ENCODE measurements at regions not wholly inside any gene's neighbourhood (a gene's known extent, or its start where the extent isn't known, plus 50 kb on each side); places are given as distances from the start of the nearest gene placed in this dataset.

DNA sequence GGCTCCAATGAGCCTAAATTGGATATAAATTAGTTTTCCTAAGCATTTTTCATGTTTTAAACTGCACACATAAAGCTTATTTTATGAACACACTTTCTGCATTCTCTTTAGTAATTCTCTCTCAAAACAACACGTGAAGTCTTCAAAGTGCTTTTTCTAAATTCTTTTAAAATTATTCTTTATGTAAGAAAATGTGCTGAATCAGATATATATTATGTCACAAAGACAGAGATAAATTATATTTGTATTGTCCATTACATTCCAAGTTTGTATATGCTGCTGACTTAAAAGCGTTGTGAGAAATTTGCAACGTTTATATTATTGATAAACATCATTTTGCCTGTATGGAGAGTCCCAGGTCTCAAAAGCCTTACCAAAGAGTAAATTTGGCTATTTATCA lies 465.2 kb downstream of the BCAT1 start:
- no peak overlapping the region for H3K4me3 ChIP-seq
- DNase-seq (no peak), ATAC-seq (no peak), FAIRE-seq (no peak)
- no peaks in the 10 kb centered on the region for H3K9me3 ChIP-seq
- no peaks in the 10 kb centered on the region for H3K36me3 ChIP-seq
- TF ChIP-seq, protein P1, sequence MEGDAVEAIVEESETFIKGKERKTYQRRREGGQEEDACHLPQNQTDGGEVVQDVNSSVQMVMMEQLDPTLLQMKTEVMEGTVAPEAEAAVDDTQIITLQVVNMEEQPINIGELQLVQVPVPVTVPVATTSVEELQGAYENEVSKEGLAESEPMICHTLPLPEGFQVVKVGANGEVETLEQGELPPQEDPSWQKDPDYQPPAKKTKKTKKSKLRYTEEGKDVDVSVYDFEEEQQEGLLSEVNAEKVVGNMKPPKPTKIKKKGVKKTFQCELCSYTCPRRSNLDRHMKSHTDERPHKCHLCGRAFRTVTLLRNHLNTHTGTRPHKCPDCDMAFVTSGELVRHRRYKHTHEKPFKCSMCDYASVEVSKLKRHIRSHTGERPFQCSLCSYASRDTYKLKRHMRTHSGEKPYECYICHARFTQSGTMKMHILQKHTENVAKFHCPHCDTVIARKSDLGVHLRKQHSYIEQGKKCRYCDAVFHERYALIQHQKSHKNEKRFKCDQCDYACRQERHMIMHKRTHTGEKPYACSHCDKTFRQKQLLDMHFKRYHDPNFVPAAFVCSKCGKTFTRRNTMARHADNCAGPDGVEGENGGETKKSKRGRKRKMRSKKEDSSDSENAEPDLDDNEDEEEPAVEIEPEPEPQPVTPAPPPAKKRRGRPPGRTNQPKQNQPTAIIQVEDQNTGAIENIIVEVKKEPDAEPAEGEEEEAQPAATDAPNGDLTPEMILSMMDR (IDR thresholded peaks at IDR 0.05): no peak
- intact Hi-C loops (cut with DNase I): no loop called here
- whole genome bisulfite sequencing, 2 donors: 40 to 42% methylated on average over 3 of the region's 3 CpGs
- no peak overlapping the region for H3K27ac ChIP-seq
- H3K27me3 ChIP-seq: no peaks in the 10 kb centered on the region
- no peaks in the 10 kb centered on the region for H3K4me1 ChIP-seq

DNA sequence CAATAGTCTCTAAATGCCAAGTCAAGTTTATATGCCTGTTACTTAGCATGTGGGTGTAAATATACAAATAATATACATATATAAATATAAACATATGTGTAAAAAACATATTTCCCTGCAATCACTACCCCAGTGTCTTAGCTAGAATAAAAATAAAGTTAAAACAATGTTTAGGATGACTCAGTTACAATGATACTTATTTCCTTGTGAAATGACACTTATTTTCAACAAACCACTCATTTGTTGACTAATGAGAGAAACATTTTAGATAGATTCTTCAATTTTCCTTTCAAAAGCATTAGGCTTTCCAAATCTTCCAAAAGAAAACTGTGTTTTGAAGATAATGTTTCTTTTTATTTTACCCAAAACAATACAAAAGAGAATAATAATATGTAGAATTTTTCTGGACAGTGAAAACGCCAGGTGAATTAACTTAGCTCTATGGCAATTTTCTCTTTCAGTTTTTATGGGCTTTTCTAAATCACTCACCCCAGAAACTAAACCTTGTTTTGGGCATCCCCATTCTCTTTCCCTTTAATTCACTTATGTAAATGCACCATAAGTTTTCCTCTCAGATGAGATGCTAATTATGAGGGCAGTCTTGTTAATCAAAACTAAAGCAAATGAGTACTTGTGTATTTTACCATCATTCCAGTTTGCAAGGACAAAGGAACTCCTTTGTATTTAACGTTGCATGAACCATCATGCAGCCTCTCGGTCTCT lies 465.9 kb downstream of the BCAT1 start:
- TF ChIP-seq, protein P1 (IDR thresholded peaks at IDR 0.05): no peak
- H3K27me3 ChIP-seq: no peaks in the 10 kb centered on the region
- H3K4me3 ChIP-seq: no peak overlapping the region
- no peaks in the 10 kb centered on the region for H3K36me3 ChIP-seq
- no peak for DNase-seq
- ATAC-seq: no peak
- no peak for FAIRE-seq
- intact Hi-C loops (cut with DNase I): no loop called here
- H3K27ac ChIP-seq: no peak overlapping the region
- H3K9me3 ChIP-seq: no peaks in the 10 kb centered on the region
- WGBS, 2 donors: 38 to 44% methylated on average over 3 of the region's 3 CpGs
- no peaks in the 10 kb centered on the region for H3K4me1 ChIP-seq

DNA sequence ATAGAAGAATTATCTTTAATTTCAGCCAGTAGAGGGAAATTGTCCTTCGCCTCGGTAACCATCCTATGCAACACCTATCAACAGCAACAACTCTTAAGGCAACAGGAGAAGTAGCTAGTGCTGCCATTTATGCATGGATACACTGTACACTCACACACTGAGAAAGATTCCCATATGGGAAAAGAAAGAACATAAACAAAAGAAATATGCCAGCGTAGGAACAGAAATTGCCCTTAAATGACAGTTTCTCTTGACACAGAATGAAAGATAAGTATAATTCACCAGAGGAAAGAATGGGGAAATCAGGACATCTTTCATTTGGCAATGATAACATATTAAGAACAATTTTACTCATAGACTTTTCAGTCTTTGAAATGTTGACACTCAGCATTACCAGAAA lies 466.9 kb downstream of the BCAT1 start:
- Histone ChIP-seq H3K4me3 (no peak overlapping the region), H3K9me3 (no peaks in the 10 kb centered on the region), H3K36me3 (no peaks in the 10 kb centered on the region), H3K4me1 (no peaks in the 10 kb centered on the region), H3K27me3 (no peaks in the 10 kb centered on the region), H3K27ac (no peak overlapping the region)
- FAIRE-seq: no peak
- TF ChIP-seq, protein P1 (IDR thresholded peaks at IDR 0.05): no peak
- 88 to 92% methylated on average over 3 of the region's 3 CpGs for WGBS, 2 donors
- no peak for ATAC-seq
- DNase-seq: no peak
- intact Hi-C loops (cut with DNase I): no loop called here

DNA sequence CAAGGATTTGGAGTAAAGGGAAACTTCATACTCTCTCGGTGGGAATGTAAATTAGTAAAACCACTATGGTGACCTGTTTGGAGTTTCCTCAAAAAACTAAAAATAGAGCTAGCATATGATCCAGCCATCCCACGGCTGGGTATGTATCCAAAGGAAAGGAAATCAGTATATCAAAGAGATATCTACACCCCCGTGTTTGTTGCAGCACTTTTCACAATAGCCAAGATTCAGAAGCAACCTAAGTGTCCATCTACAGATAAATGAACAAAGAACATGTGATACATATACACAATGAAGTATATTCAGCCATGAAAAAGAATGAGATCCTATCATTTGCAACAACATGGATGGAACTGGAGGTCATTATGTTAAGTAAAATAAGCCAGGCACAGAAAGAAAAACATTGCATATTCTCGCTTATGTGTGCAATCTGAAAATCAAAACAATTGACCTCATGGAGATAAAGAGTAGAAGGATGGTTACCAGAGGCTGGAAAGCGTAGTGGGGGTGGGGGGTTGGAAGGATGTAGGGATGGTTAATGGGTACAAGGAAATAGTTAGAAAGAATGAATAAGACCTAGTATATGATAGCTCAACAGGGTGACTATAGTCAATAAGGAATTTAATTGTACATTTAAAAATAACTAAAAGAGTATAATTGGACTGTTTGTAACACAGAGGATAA lies 468.0 kb downstream of the BCAT1 start:
- ATAC-seq (no peak), DNase-seq (no peak), FAIRE-seq (no peak)
- TF ChIP-seq, protein P1 (IDR thresholded peaks at IDR 0.05): no peak
- 62 to 75% methylated on average over 5 of the region's 5 CpGs for WGBS, 2 donors
- H3K4me3 ChIP-seq: no peak overlapping the region
- no peak overlapping the region for H3K27ac ChIP-seq
- no peaks in the 10 kb centered on the region for H3K36me3 ChIP-seq
- intact Hi-C loops (cut with DNase I): no loop called here
- H3K9me3 ChIP-seq: no peaks in the 10 kb centered on the region
- H3K27me3 ChIP-seq: no peaks in the 10 kb centered on the region
- H3K4me1 ChIP-seq: no peaks in the 10 kb centered on the region

DNA sequence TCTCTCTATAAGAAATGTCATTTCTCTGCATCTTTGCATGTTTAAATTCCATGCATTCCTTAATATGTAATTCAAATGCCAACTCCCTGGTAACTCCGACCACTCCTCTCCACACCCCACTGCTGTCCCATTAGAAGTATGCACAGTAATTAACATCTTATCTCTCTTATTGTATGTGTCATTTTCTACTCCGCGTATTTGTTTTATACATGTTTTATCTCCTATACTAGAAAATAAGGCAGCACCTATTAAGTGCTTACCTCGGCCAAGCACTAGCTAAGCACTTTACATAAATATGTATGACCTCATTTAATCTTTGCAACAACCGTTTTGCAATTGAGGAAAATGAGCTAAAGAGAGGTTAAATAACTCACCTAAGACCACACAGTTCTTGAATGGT lies 469.8 kb downstream of the BCAT1 start:
- intact Hi-C loops (cut with DNase I): no loop called here
- WGBS, 2 donors: 46 to 60% methylated on average over 5 of the region's 5 CpGs
- H3K9me3 ChIP-seq: no peaks in the 10 kb centered on the region
- H3K4me1 ChIP-seq: no peaks in the 10 kb centered on the region
- DNase-seq (no peak), ATAC-seq (no peak), FAIRE-seq (no peak)
- no peak overlapping the region for H3K27ac ChIP-seq
- no peaks in the 10 kb centered on the region for H3K27me3 ChIP-seq
- TF ChIP-seq, protein P1 (IDR thresholded peaks at IDR 0.05): no peak
- H3K4me3 ChIP-seq: no peak overlapping the region
- no peaks in the 10 kb centered on the region for H3K36me3 ChIP-seq

Data from pancreas (tissue), 10 donors.